ENCODE measurements at regions not wholly inside any gene's neighbourhood (a gene's known extent, or its start where the extent isn't known, plus 50 kb on each side); places are given as distances from the start of the nearest gene placed in this dataset.

DNA sequence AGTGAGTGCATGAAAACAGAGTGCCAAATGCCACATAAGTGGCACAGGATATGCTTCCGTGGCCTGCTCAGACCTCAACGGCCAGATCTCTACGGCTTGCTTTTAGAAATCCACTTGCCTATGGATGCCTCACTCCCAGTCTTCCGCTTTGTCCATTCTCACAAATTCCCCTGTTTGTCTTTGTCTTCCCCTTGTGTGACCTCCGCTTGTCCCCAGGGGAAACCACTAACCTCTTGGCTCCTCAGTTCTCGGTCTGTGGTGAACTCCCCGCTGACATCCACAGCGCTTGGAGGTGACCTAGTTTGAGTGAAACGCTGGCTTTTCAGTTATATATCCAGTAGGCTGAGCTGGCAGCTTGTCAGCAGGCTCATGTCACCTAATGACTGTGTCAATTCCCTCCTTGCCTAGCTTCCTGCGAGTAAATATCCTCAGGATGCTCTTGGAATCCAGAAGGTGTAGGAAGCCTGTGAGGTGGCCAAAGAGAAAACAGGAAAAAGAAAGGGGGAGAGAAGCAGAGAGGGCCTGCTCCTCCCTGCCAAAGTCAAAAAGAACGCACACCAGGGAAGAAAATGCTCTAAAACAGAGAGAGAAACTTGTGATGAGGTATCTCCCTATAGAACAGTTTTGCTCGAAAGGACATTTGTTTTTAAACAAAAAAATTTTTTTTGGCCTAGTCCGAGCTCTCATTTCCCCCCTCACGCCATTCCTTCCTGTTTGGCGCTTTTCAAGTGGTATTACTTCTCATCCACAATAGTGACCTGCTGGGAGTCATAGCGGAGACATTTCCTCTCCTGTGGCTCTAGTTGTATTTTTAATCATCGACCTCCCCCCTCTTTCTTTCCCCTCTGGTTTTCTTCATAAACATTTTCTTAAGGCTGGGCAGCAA, 101.6 kb upstream of the SPRY4 start:
- no peak for TF ChIP-seq CTCF (conservative IDR thresholded peaks at IDR 0.05; ENCODE audit: low read length)
- TF ChIP-seq EZH2phosphoT487 (IDR thresholded peaks at IDR 0.05; ENCODE audit: borderline replicate concordance): no peak

Data from Loucy (cell line).